Pancreas (tissue), 10 donors: ENCODE measurements at regions not wholly inside any gene's neighbourhood (a gene's known extent, or its start where the extent isn't known, plus 50 kb on each side); places are given as distances from the start of the nearest gene placed in this dataset.

ENCODE experiments used
- ATAC-seq, 4 donors: fragments of 200-7000 bp; cut with Tn5 transposase; one replicate each; pipeline versions ENCODE4 v1.8.0 to v1.9.1; 2020; ENCODE audit warnings: mild to moderate bottlenecking in 4 of 4, moderate library complexity in 4 of 4
- DNase-seq, 6 donors: peaks; one replicate each; pipeline ENCODE4 v3.0.0-alpha.2; 2020
- FAIRE-seq: peaks from 2 replicates; lab custom pipeline; 2012; peaks lifted over from hg19 to GRCh38; lab: Jason Lieb, UNC
- H3K27ac ChIP-seq, 4 donors: fragments of 200-600 bp; sonication (generic); 1 replicate in 3 of 4; 2 replicates in 1 of 4; pipeline versions ENCODE4 v1.5.0 to v1.8.0; 2020
- H3K27me3 ChIP-seq, 4 donors: fragments of 200-600 bp; one replicate each; pipeline ENCODE4 v1.8.0; 2021
- H3K36me3 ChIP-seq, 3 donors: fragments of 200-600 bp; sonication (generic) in 1 of 3; one replicate each; pipeline versions ENCODE4 v1.5.0 to v1.8.0; 2020 to 2021
- H3K4me1 ChIP-seq, 3 donors: fragments of 200-600 bp; one replicate each; pipeline ENCODE4 v1.8.0; 2021
- H3K4me3 ChIP-seq, 4 donors: fragments of 200-600 bp; sonication (generic) in 2 of 4; one replicate each; pipeline versions ENCODE4 v1.5.0 to v1.8.0; 2020 to 2021
- H3K9me3 ChIP-seq, 4 donors: fragments of 200-600 bp; one replicate each; pipeline ENCODE4 v1.8.0; 2021
- WGBS, 2 donors: extraction: QIAGEN DNeasy Blood & Tissue Kit; methylation state at CpG; one replicate each; pipeline ENCODE4 v1.1.7; 2013; 5-methylcytosine and 5-hydroxymethylcytosine counted together
- intact Hi-C, 3 donors: fragments of 100-400 bp; cut with DNase I; formaldehyde crosslinking; loops; one replicate each; pipeline versions ENCODE4 v1.11.1 to v1.14.2; 2022
- TF ChIP-seq, protein P1 (sequence below), 4 donors: fragments of 200-600 bp; sonication (generic) in 3 of 4; IDR thresholded peaks; one replicate each; pipeline versions ENCODE4 v1.5.0 to v1.8.0; 2021; ENCODE audit warnings: antibody characterized with exemption in 4 of 4
- donor health status: healthy with polysubstance abuse.
- donor health status: DM: no; HTN: no; CAD: no; lungs with moderate emphysema.
- donor health status: DM: no; HTN: no; CAD: no.
- donor health status: control.
- donor health status: control.
- donor health status: Bipolar disorder and iron deficiency.
- donor health status: DM: yes; HTN: yes; CAD: no.
- donor health status: DM: no; HTN: no; CAD: no.
- donor health status: DM: no; HTN: no; CAD: no.
- donor health status: DM: yes; HTN: yes; CAD: no.

- no peaks in the 10 kb centered on the region for H3K4me1 ChIP-seq
- DNase-seq = no peak
- 13 to 29% methylated on average over 1 of the region's 1 CpG for WGBS, 2 donors
- no peak for ATAC-seq
- H3K9me3 ChIP-seq = no peaks in the 10 kb centered on the region
- no peaks in the 10 kb centered on the region for H3K36me3 ChIP-seq
- no peak overlapping the region for H3K4me3 ChIP-seq
- H3K27me3 ChIP-seq = no peaks in the 10 kb centered on the region
- intact Hi-C loops = no loop called here
- FAIRE-seq = no peak
- no peak overlapping the region for H3K27ac ChIP-seq
- TF ChIP-seq, protein P1, sequence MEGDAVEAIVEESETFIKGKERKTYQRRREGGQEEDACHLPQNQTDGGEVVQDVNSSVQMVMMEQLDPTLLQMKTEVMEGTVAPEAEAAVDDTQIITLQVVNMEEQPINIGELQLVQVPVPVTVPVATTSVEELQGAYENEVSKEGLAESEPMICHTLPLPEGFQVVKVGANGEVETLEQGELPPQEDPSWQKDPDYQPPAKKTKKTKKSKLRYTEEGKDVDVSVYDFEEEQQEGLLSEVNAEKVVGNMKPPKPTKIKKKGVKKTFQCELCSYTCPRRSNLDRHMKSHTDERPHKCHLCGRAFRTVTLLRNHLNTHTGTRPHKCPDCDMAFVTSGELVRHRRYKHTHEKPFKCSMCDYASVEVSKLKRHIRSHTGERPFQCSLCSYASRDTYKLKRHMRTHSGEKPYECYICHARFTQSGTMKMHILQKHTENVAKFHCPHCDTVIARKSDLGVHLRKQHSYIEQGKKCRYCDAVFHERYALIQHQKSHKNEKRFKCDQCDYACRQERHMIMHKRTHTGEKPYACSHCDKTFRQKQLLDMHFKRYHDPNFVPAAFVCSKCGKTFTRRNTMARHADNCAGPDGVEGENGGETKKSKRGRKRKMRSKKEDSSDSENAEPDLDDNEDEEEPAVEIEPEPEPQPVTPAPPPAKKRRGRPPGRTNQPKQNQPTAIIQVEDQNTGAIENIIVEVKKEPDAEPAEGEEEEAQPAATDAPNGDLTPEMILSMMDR (IDR thresholded peaks at IDR 0.05) = no peak
Observed at GRCh38 chr4:60506061-60506460, 694.1 kb upstream of the ADGRL3 start.

DNA sequence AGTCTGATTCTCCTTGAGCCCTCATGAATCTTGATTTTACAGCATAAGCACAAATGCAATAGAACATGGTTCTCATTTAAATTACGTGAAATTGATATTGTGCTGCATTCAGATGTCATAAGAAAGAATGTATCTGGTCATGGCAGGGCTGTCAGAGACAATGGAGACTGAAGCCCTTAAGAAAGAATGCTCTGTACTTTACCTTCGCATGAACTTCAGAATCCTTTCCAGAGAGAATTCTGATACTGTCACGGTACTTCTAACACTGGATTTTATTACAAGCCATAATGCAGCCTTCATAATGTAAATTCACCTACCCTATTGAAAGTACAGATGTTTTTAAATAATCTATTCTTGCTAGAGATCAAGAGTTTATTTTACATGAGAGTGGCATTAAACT is 677.9 kb upstream of the ADGRL3 start:
- Histone ChIP-seq H3K27me3 (no peaks in the 10 kb centered on the region), H3K4me1 (no peaks in the 10 kb centered on the region), H3K36me3 (no peaks in the 10 kb centered on the region), H3K27ac (no peak overlapping the region), H3K9me3 (no peaks in the 10 kb centered on the region), H3K4me3 (no peak overlapping the region)
- 56 to 60% methylated on average over 3 of the region's 3 CpGs for WGBS, 2 donors
- DNase-seq (no peak), ATAC-seq (no peak), FAIRE-seq (no peak)
- TF ChIP-seq, protein P1 (IDR thresholded peaks at IDR 0.05) = no peak
- intact Hi-C loops = no loop called here

- Histone ChIP-seq H3K9me3 (no peaks in the 10 kb centered on the region), H3K4me1 (no peaks in the 10 kb centered on the region), H3K27me3 (no peaks in the 10 kb centered on the region), H3K4me3 (no peak overlapping the region), H3K27ac (no peak overlapping the region), H3K36me3 (no peaks in the 10 kb centered on the region)
- no peak for DNase-seq
- no peak for FAIRE-seq
- intact Hi-C loops = no loop called here
- WGBS, 2 donors = 55 to 59% methylated on average over 4 of the region's 4 CpGs
- no peak for ATAC-seq
- TF ChIP-seq, protein P1 (IDR thresholded peaks at IDR 0.05) = no peak
Observed at GRCh38 chr4:60531776-60532379, 668.2 kb upstream of the ADGRL3 start.

GRCh38 chr4:60544981-60545380 is 655.1 kb upstream of the ADGRL3 start:
- no peak for FAIRE-seq
- H3K4me1 ChIP-seq = no peaks in the 10 kb centered on the region
- 29 to 43% methylated on average over 3 of the region's 3 CpGs for WGBS, 2 donors

DNA sequence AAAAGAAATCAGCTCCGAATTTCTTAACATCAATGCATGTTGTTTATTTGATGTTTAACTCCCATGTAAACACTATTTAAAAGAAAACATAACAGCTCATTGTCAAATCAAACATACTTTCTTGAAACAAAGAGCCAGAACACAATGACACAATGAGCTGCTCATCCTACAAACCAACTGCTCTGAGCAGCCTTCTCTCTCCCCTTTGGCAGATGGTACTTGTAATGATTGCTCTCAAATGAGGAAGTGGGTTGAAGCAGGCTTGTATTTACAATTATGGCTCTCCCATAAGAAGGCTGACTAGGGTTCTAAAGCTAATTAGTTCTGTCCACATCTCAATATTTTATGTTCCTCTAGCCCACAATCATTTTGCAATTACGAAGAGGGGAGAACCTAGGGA is 637.8 kb upstream of the ADGRL3 start:
- ATAC-seq (no peak), DNase-seq (no peak), FAIRE-seq (no peak)
- TF ChIP-seq, protein P1 (IDR thresholded peaks at IDR 0.05) = no peak
- Histone ChIP-seq H3K4me1 (no peaks in the 10 kb centered on the region), H3K9me3 (no peaks in the 10 kb centered on the region), H3K27me3 (no peaks in the 10 kb centered on the region), H3K27ac (no peak overlapping the region), H3K36me3 (no peaks in the 10 kb centered on the region), H3K4me3 (no peak overlapping the region)
- intact Hi-C loops = no loop called here
- 19 to 26% methylated on average over 2 of the region's 2 CpGs for WGBS, 2 donors

More at GRCh38 chr4:60544981-60545380, 655.1 kb upstream of the ADGRL3 start:
- Histone ChIP-seq H3K27me3 (no peaks in the 10 kb centered on the region), H3K27ac (no peak overlapping the region), H3K36me3 (no peaks in the 10 kb centered on the region), H3K9me3 (no peaks in the 10 kb centered on the region), H3K4me3 (no peak overlapping the region)
- DNase-seq (no peak), ATAC-seq (no peak)
- intact Hi-C loops = no loop called here
- TF ChIP-seq, protein P1 (IDR thresholded peaks at IDR 0.05) = no peak
